Natural killer cell (primary cell): ENCODE measurements at regions not wholly inside any gene's neighbourhood (a gene's known extent, or its start where the extent isn't known, plus 50 kb on each side); places are given as distances from the start of the nearest gene placed in this dataset.

Source experiments
- ATAC-seq, 3 donors: fragments of 150-1000 bp in 2 of 3; fragments of 200-7000 bp in 1 of 3; cut with Tn5 transposase; 1 replicate in 1 of 3; 2 replicates in 2 of 3; pipeline ENCODE4 v1.10.0; 2021; ENCODE audit warnings: mild to moderate bottlenecking in 2 of 3, moderate library complexity in 2 of 3
- DNase-seq, 2 donors: peaks; one replicate each; pipeline versions ENCODE4 v3.0.0 to v3.0.0-alpha.2; 2013 to 2021; ENCODE audit warnings: mixed read lengths in 1 of 2
- H3K27ac ChIP-seq: one replicate; pipeline ENCODE4 v1.5.1; 2013; ENCODE audit warnings: mild to moderate bottlenecking, low read length
- H3K27me3 ChIP-seq: one replicate; pipeline ENCODE4 v1.6.1; 2013; ENCODE audit warnings: low read length; ENCODE audit not compliant: control insufficient read depth, insufficient read depth
- H3K36me3 ChIP-seq: one replicate; pipeline ENCODE4 v1.6.1; 2013; ENCODE audit warnings: low read length; ENCODE audit not compliant: control insufficient read depth, insufficient read depth
- H3K4me1 ChIP-seq: one replicate; pipeline ENCODE4 v1.6.1; 2013; ENCODE audit warnings: low read length; ENCODE audit not compliant: control insufficient read depth, insufficient read depth
- H3K4me3 ChIP-seq: one replicate; pipeline ENCODE4 v1.5.1; 2013; ENCODE audit warnings: low read length
- H3K9me3 ChIP-seq: one replicate; pipeline ENCODE4 v1.6.1; 2013; ENCODE audit warnings: low read length; ENCODE audit not compliant: control insufficient read depth, insufficient read depth
- H3K27ac Mint-ChIP-seq, 2 donors: one replicate each; pipeline ENCODE4 v1.8.0; 2022; ENCODE audit warnings: mild to moderate bottlenecking in 2 of 2, mixed read lengths in 2 of 2, moderate library complexity in 1 of 2
- H3K27me3 Mint-ChIP-seq, 2 donors: one replicate each; pipeline ENCODE4 v1.8.0; 2022; ENCODE audit warnings: low read depth in 2 of 2, mixed read lengths in 2 of 2
- H3K36me3 Mint-ChIP-seq: one replicate; pipeline ENCODE4 v1.8.0; 2022; ENCODE audit warnings: mixed read lengths
- H3K4me1 Mint-ChIP-seq, 2 donors: one replicate each; pipeline ENCODE4 v1.8.0; 2022; ENCODE audit warnings: mixed read lengths in 2 of 2
- H3K4me3 Mint-ChIP-seq: one replicate; pipeline ENCODE4 v1.8.0; 2022; ENCODE audit warnings: mild to moderate bottlenecking, moderate library complexity, mixed read lengths
- H3K9me3 Mint-ChIP-seq, 2 donors: one replicate each; pipeline ENCODE4 v1.8.0; 2022; ENCODE audit warnings: mixed read lengths in 2 of 2
- CTCF ChIP-seq: fragments of 200-600 bp; IDR thresholded peaks from one replicate; pipeline ENCODE4 v1.8.0; 2022; ENCODE audit warnings: antibody characterized with exemption
- WGBS: methylation state at CpG from one replicate; pipeline ENCODE4 v1.1.7; 2013; ENCODE audit warnings: missing lambda C conversion rate; ENCODE audit not compliant: insufficient coverage; 5-methylcytosine and 5-hydroxymethylcytosine counted together
- intact Hi-C: fragments of 100-400 bp; cut with micrococcal nuclease; formaldehyde crosslinking; loops from one replicate; pipeline ENCODE4 v1.14.2; 2022

- Histone ChIP-seq H3K9me3 (no peaks in the 10 kb centered on the region), H3K27me3 (no peaks in the 10 kb centered on the region), H3K27ac (no peak overlapping the region), H3K36me3 (no peaks in the 10 kb centered on the region), H3K4me3 (no peak overlapping the region), H3K4me1 (no peaks in the 10 kb centered on the region)
- intact Hi-C loops, result no loop called here
- H3K4me3 Mint-ChIP-seq, result no peak overlapping the region
- H3K36me3 Mint-ChIP-seq, result no peaks in the 10 kb centered on the region
- ATAC-seq, result no peak
- WGBS, result 75% methylated on average over 22 of the region's 22 CpGs
- H3K27me3 Mint-ChIP-seq, result no peaks in the 10 kb centered on the region
- TF ChIP-seq CTCF, result no peak
- no peaks in the 10 kb centered on the region for H3K9me3 Mint-ChIP-seq
- DNase-seq, result no peak
- no peak overlapping the region for H3K27ac Mint-ChIP-seq
- H3K4me1 Mint-ChIP-seq, result peaks cover 9 to 13% of the 10 kb centered on the region in 2 donors
These were observed 146.4 kb downstream of the RPS24 start for GRCh38 chr10:78179886-78180705.

GRCh38 chr10:78181381-78182055, 147.9 kb downstream of the RPS24 start:
- no peak for DNase-seq

GRCh38 chr10:78182841-78183240, 149.2 kb downstream of the RPS24 start:
- Mint-ChIP-seq H3K36me3 (no peaks in the 10 kb centered on the region), H3K27ac (no peak overlapping the region), H3K4me1 (peaks cover 9 to 13% of the 10 kb centered on the region in 2 donors), H3K4me3 (no peak overlapping the region), H3K27me3 (no peaks in the 10 kb centered on the region), H3K9me3 (no peaks in the 10 kb centered on the region)
- no peak for DNase-seq
- TF ChIP-seq CTCF, result no peak
- no peak for ATAC-seq
- Histone ChIP-seq H3K36me3 (no peaks in the 10 kb centered on the region), H3K27ac (no peak overlapping the region), H3K4me1 (no peaks in the 10 kb centered on the region), H3K9me3 (no peaks in the 10 kb centered on the region), H3K4me3 (no peak overlapping the region), H3K27me3 (no peaks in the 10 kb centered on the region)
- intact Hi-C loops, result no loop called here
- WGBS, result 96% methylated on average over 1 of the region's 1 CpG

More at GRCh38 chr10:78181381-78182055, 147.9 kb downstream of the RPS24 start:
- TF ChIP-seq CTCF, result no peak
- no peaks in the 10 kb centered on the region for H3K9me3 Mint-ChIP-seq
- intact Hi-C loops, result no loop called here
- no peak overlapping the region for H3K4me3 ChIP-seq
- no peaks in the 10 kb centered on the region for H3K9me3 ChIP-seq
- WGBS, result 89% methylated on average over 6 of the region's 6 CpGs
- H3K4me3 Mint-ChIP-seq, result no peak overlapping the region
- no peak overlapping the region for H3K27ac Mint-ChIP-seq
- H3K4me1 ChIP-seq, result no peaks in the 10 kb centered on the region
- no peaks in the 10 kb centered on the region for H3K36me3 ChIP-seq
- no peaks in the 10 kb centered on the region for H3K27me3 Mint-ChIP-seq
- ATAC-seq, result no peak
- no peaks in the 10 kb centered on the region for H3K36me3 Mint-ChIP-seq
- H3K27ac ChIP-seq, result no peak overlapping the region
- H3K4me1 Mint-ChIP-seq, result peaks cover 9 to 13% of the 10 kb centered on the region in 2 donors
- no peaks in the 10 kb centered on the region for H3K27me3 ChIP-seq
